ENCODE measurements at regions not wholly inside any gene's neighbourhood (a gene's known extent, or its start where the extent isn't known, plus 50 kb on each side); places are given as distances from the start of the nearest gene placed in this dataset.

GRCh38 chr2:104432401-104432800 lies 421.5 kb upstream of the POU3F3 start:
- TF ChIP-seq CTCF (IDR thresholded peaks at IDR 0.05; ENCODE audit: borderline replicate concordance, extremely low read depth, low read length, poor library complexity, severe bottlenecking) (no peak), EZH2 (IDR thresholded peaks at IDR 0.05; ENCODE audit: borderline replicate concordance, low read depth, low read length, severe bottlenecking) (no peak)
